Stomach smooth muscle (tissue), 2 donors: ENCODE measurements at regions not wholly inside any gene's neighbourhood (a gene's known extent, or its start where the extent isn't known, plus 50 kb on each side); places are given as distances from the start of the nearest gene placed in this dataset.

Experiments used
- H3K27ac ChIP-seq: one replicate; pipeline ENCODE4 v1.7.0; 2013; ENCODE audit warnings: mild to moderate bottlenecking, low read length, inconsistent platforms
- H3K27me3 ChIP-seq, 2 donors: one replicate each; pipeline ENCODE4 v1.7.0; 2013; ENCODE audit warnings: low read length in 2 of 2; ENCODE audit not compliant: insufficient read depth in 2 of 2, control insufficient read depth in 1 of 2
- H3K36me3 ChIP-seq, 2 donors: one replicate each; pipeline ENCODE4 v1.7.0; 2013; ENCODE audit warnings: low read length in 2 of 2; ENCODE audit not compliant: control insufficient read depth in 2 of 2, insufficient read depth in 2 of 2
- H3K4me1 ChIP-seq: one replicate; pipeline ENCODE4 v1.7.0; 2013; ENCODE audit warnings: low read length; ENCODE audit not compliant: control insufficient read depth, insufficient read depth
- H3K4me3 ChIP-seq, 2 donors: one replicate each; pipeline ENCODE4 v1.7.0; 2013; ENCODE audit warnings: low read length in 2 of 2
- H3K9ac ChIP-seq, 2 donors: one replicate each; pipeline ENCODE4 v1.7.0; 2013; ENCODE audit warnings: low read length in 2 of 2, mild to moderate bottlenecking in 1 of 2
- H3K9me3 ChIP-seq, 2 donors: one replicate each; pipeline ENCODE4 v1.7.0; 2013; ENCODE audit warnings: low read length in 2 of 2; ENCODE audit not compliant: control insufficient read depth in 2 of 2
- donor health status: healthy.
- donor health status: Pancreatic carcinoma.

DNA sequence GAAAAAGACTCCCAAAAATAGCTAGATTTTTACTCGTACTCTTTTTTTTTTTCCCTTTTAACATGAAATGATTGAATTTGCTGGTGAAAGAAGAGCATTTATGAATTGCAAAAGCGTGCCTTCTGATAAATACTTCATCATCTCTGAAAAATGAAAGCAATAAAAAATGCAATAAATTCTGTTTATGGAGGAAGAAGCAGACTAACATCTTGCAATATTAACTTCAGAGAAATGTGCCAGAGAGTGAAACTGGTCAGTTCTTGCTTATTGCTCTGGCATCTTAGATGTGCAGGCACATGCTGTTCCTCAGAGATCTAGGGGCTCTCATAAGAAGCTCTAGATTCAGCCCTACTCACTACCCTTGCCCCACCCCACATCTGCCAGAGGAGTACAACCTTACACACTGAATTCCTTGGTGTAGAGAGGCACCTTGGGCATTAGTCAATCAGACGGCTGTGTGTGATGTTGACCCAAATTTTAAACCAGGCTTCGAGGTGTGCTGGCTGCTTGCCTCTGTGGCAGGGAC lies 891.1 kb upstream of the GHITM start:
- no peak overlapping the region for H3K9ac ChIP-seq
- peaks cover under 1 to 2% of the 10 kb centered on the region in 2 donors for H3K9me3 ChIP-seq
- H3K27me3 ChIP-seq = no peaks in the 10 kb centered on the region
- H3K4me1 ChIP-seq = no peaks in the 10 kb centered on the region
- no peak overlapping the region for H3K27ac ChIP-seq
- H3K4me3 ChIP-seq = no peak overlapping the region
- no peaks in the 10 kb centered on the region for H3K36me3 ChIP-seq

DNA sequence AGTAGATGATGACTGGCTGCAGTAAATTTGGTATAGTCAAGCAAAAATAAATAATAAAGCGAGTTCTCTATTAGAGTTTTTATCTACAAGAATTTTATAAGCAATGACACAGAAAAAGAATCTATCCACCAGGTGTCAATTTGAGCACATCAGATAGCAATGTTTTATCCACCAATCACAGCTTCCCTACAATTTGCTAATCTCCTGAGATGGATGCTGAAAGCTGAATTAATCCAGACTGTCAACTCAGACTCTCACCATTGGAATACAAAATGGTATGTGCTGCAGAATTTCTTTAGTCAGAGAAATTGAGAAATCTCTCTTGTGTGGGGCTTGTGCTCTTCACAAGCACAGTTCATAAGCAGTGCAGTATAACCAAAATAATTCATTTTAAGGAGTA lies 888.9 kb upstream of the GHITM start:
- no peaks in the 10 kb centered on the region for H3K4me1 ChIP-seq
- no peaks in the 10 kb centered on the region for H3K36me3 ChIP-seq
- H3K27me3 ChIP-seq = no peaks in the 10 kb centered on the region
- H3K4me3 ChIP-seq = no peak overlapping the region
- no peak overlapping the region for H3K9ac ChIP-seq
- H3K27ac ChIP-seq = no peak overlapping the region
- H3K9me3 ChIP-seq = peaks cover 5 to 8% of the 10 kb centered on the region in 2 donors

DNA sequence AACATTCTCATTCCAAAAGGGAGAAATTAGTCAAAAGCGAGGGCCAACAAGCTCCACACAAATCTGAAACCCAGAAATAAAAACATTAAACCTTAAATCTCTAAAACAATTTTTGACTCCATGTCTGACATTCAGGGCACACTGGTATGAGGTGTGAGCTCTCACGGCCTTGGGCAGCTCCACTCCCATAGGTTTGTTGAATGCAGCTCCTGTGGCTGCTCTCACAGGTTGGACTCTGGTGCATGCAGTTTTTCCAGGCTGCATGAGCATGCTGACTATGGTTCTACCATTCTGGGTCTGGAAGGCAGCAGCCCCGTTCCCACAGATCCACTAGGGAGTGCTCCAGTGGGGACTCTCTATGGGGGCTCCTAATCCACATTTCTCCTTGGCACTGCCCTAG lies 887.1 kb upstream of the GHITM start:
- Histone ChIP-seq H3K9ac (no peak overlapping the region), H3K27me3 (no peaks in the 10 kb centered on the region), H3K4me3 (no peak overlapping the region), H3K27ac (no peak overlapping the region), H3K4me1 (no peaks in the 10 kb centered on the region), H3K36me3 (no peaks in the 10 kb centered on the region), H3K9me3 (peaks cover 5 to 8% of the 10 kb centered on the region in 2 donors)

DNA sequence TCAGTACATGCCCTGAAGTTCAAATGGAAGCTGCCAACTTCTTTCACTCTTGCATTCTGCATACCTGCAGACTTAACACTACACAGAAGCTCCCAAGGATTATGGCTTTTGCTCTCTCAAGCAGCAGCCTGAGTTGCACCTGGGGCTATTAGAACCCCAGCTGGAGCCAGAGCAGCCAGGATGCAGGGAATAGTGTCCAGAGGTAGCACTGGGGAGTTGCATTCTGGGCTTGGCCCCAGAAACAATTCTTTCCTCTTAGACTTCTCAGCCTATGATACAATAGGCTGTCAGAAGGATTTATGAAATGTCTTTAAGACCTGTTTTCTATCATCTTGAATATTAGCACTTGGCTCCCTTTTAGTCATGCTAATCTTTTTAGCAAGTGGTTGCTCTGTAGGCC lies 886.7 kb upstream of the GHITM start:
- no peak overlapping the region for H3K27ac ChIP-seq
- no peak overlapping the region for H3K4me3 ChIP-seq
- H3K9ac ChIP-seq = no peak overlapping the region
- no peaks in the 10 kb centered on the region for H3K27me3 ChIP-seq
- H3K9me3 ChIP-seq = peaks cover 5 to 8% of the 10 kb centered on the region in 2 donors
- H3K36me3 ChIP-seq = no peaks in the 10 kb centered on the region
- no peaks in the 10 kb centered on the region for H3K4me1 ChIP-seq

DNA sequence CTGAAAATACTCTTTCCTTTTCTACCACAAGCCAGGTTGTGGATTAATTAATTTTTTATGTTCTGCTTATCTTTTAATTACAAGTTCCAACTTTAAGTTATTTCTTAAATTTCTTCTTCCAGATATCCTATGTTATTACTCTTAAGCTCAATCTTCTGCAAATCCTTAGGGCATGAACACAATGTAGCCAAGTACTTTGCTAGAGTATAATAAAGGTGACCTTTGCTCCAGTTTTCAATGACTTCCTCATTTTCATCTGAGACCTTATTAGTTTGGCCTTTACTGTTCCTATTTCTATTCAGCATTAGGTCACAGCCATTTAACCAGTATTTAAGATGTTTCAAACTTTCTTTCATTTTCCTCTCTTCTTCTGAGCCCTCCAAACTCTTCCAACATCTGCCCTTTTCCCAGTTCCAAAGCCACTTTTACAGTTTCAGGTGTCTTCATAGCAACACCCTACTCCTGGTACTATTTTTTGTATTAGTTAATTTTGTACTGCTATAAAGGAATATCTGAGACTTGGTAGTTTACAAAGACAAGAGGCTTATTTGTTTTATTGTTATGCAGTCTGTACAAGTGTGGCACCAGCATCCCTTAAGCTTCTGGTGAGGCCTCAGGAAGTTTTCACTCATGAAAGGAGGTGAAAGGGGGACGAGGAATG lies 886.2 kb upstream of the GHITM start:
- H3K4me1 ChIP-seq = no peaks in the 10 kb centered on the region
- H3K9ac ChIP-seq = no peak overlapping the region
- H3K4me3 ChIP-seq = no peak overlapping the region
- H3K9me3 ChIP-seq = peaks cover 5 to 8% of the 10 kb centered on the region in 2 donors
- no peaks in the 10 kb centered on the region for H3K27me3 ChIP-seq
- no peaks in the 10 kb centered on the region for H3K36me3 ChIP-seq
- no peak overlapping the region for H3K27ac ChIP-seq

DNA sequence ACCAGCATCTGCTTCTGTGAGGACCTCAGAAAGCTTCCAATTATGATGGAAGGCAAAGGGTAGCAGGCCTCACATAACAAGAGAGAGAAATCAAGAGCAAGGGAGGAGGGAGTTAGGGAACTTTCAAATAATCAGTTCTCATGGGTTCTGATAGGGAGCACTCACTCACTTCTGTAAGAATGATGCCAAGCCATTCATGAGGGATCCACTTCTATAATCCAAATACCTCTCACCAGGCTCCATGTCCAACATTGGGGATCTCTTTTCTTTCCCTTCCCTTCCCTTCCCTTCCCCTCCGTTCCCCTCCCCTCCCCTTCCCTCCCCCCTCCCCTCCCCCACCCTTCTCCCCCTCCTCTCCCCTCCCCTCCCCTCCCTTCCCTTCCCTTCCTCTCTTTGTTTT lies 884.6 kb upstream of the GHITM start:
- H3K4me1 ChIP-seq = no peaks in the 10 kb centered on the region
- H3K36me3 ChIP-seq = no peaks in the 10 kb centered on the region
- no peak overlapping the region for H3K9ac ChIP-seq
- no peak overlapping the region for H3K4me3 ChIP-seq
- H3K9me3 ChIP-seq = peaks cover 8 to 9% of the 10 kb centered on the region in 2 donors
- H3K27ac ChIP-seq = no peak overlapping the region
- no peaks in the 10 kb centered on the region for H3K27me3 ChIP-seq

DNA sequence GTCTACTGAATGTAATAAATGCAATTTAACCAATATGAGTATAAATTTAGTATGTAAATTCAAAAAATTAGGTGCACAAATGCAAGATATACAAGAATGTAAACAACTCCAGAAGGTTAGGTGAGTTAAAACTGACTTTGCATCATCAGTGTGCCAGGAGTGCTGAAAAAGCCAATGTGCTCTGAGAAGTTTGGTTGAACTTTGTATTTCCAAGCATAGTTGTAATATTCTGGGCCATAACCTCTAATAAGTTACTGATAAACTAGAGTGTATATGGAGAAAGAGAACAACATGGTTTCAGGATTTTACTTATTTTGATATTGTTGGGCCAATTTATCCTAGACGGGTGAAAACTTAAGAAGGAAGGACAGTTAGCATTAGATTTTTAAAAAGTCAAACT lies 876.9 kb upstream of the GHITM start:
- Histone ChIP-seq H3K9ac (no peak overlapping the region), H3K36me3 (no peaks in the 10 kb centered on the region), H3K4me3 (no peak overlapping the region), H3K27me3 (no peaks in the 10 kb centered on the region), H3K4me1 (no peaks in the 10 kb centered on the region), H3K27ac (no peak overlapping the region), H3K9me3 (peaks cover 0 to 7% of the 10 kb centered on the region in 2 donors)

DNA sequence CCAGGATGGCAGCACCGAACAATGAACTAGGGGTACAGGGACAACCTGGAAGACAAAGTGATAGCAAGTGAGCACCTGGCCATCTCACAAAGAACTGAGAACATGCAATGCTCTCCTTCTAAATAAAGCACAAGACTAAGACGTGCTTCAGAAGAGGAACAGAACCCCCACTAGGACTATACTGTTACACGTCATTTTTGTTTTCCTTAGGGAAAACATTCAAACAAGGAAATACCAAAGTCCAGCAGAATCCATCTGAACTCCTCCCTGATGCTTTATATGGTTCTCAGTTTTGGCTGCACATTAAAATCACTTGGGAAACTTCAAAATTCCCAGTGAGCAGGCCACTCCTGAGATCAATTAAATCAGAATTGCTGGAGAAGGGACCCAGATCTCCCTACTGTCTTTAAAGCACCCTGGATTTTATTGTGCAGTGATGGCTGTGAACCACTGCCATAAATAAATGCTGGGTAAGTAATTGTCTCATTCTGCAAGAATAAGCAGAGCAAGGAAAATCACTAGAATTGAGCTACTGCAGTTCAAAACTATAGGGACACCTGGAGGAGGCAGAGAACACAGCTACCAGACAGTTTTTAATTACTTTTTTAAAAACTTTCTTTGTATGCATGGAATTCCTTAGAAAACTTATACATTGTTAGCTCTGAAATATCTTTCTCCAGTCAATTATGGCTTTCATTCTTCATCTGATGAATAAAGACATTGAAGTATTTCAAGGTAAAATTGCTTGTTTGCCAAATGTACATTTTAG lies 866.5 kb upstream of the GHITM start:
- Histone ChIP-seq H3K9ac (no peak overlapping the region), H3K4me1 (no peaks in the 10 kb centered on the region), H3K9me3 (no peaks in the 10 kb centered on the region), H3K36me3 (no peaks in the 10 kb centered on the region), H3K4me3 (no peak overlapping the region), H3K27ac (no peak overlapping the region), H3K27me3 (no peaks in the 10 kb centered on the region)

DNA sequence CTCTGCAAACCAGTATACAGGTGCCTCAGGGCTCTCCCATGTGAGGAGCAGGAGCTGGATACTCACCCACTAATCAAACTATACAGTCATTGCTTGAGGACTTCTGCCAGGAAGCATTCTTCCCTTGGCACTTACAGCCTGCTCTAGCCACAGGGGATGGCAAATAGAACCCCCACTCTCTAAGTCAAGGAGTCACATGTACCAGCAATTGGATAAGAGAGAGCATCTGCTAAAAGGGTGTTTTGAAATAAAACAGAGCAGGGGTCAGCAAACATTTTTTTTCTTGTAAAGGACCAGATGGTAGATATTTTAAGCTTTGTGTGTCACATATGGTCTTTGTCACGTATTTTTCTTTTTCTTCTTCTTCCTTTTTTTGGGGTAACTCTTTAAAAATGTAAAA lies 865.2 kb upstream of the GHITM start:
- Histone ChIP-seq H3K36me3 (no peaks in the 10 kb centered on the region), H3K27ac (no peak overlapping the region), H3K27me3 (no peaks in the 10 kb centered on the region), H3K9me3 (no peaks in the 10 kb centered on the region), H3K4me1 (no peaks in the 10 kb centered on the region), H3K9ac (no peak overlapping the region), H3K4me3 (no peak overlapping the region)

DNA sequence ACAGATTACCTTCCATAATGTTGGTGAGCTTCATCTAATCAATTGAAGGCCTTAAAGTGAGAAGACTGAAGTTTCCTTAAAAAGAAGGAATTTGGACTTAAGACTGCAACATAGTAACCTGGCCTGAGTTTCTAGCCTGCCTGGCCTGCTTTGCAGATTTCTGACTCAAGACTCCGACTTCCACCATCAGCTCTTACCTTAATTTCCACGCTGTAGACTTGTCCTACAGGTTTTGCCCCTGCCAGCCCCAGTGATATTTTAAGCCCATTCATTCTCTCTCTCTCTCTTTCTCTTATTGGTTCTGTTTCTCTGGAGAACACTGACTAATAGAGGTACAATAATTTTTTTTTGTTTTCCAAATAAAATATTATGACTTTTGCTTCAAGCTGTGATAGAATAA lies 862.3 kb upstream of the GHITM start:
- Histone ChIP-seq H3K9me3 (no peaks in the 10 kb centered on the region), H3K27ac (no peak overlapping the region), H3K27me3 (no peaks in the 10 kb centered on the region), H3K4me1 (no peaks in the 10 kb centered on the region), H3K36me3 (no peaks in the 10 kb centered on the region), H3K4me3 (no peak overlapping the region), H3K9ac (no peak overlapping the region)

DNA sequence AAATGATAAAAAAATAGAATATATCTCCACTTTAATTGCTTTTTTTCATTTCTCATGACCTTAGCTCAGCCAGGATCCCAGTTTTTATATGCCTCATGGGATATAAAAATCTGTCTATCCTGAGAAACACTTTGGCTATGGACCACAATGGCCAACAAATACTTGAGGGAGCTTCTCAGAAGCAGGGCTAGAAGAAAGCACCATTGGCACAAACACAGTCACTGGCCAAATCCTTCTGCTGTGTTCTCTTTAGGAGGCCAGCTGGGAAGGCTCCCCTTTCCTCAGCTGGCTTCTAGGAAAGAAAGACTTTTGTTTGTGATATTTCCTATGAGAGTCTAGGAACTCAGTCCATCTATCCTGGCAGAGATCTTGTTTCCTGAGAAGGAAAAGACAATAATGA lies 856.2 kb upstream of the GHITM start:
- Histone ChIP-seq H3K27me3 (no peaks in the 10 kb centered on the region), H3K4me3 (no peak overlapping the region), H3K36me3 (no peaks in the 10 kb centered on the region)

More for the DNA sequence above, 856.2 kb upstream of the GHITM start:
- H3K9me3 ChIP-seq = no peaks in the 10 kb centered on the region
- no peak overlapping the region for H3K27ac ChIP-seq
- no peak overlapping the region for H3K9ac ChIP-seq
- H3K4me1 ChIP-seq = no peaks in the 10 kb centered on the region
